ENCODE measurements at regions not wholly inside any gene's neighbourhood (a gene's known extent, or its start where the extent isn't known, plus 50 kb on each side); places are given as distances from the start of the nearest gene placed in this dataset.

- TF ChIP-seq CTCF (IDR thresholded peaks at IDR 0.05) = no peak
These were observed 503.1 kb downstream of the FOXO1 start for GRCh38 chr13:40163066-40164000.

- no peak for TF ChIP-seq CTCF (IDR thresholded peaks at IDR 0.05)
These were observed 502.3 kb downstream of the FOXO1 start for GRCh38 chr13:40164133-40164532.

GRCh38 chr13:40165316-40165932, 501.0 kb downstream of the FOXO1 start:
- no peak for TF ChIP-seq CTCF (IDR thresholded peaks at IDR 0.05)

GRCh38 chr13:40167327-40167726, 499.1 kb downstream of the FOXO1 start:
- TF ChIP-seq CTCF (IDR thresholded peaks at IDR 0.05) = no peak

GRCh38 chr13:40168425-40169166, 497.8 kb downstream of the FOXO1 start:
- no peak for TF ChIP-seq CTCF (IDR thresholded peaks at IDR 0.05)

- no peak for TF ChIP-seq CTCF (IDR thresholded peaks at IDR 0.05)
These were observed 497.0 kb downstream of the FOXO1 start for GRCh38 chr13:40169476-40169875.

GRCh38 chr13:40170091-40170490, 496.4 kb downstream of the FOXO1 start:
- TF ChIP-seq CTCF (IDR thresholded peaks at IDR 0.05) = no peak
